ENCODE measurements at regions not wholly inside any gene's neighbourhood (a gene's known extent, or its start where the extent isn't known, plus 50 kb on each side); places are given as distances from the start of the nearest gene placed in this dataset.
A peak's percentile ranks its signal among the peaks of the same experiment; 100 is the strongest.

DNA sequence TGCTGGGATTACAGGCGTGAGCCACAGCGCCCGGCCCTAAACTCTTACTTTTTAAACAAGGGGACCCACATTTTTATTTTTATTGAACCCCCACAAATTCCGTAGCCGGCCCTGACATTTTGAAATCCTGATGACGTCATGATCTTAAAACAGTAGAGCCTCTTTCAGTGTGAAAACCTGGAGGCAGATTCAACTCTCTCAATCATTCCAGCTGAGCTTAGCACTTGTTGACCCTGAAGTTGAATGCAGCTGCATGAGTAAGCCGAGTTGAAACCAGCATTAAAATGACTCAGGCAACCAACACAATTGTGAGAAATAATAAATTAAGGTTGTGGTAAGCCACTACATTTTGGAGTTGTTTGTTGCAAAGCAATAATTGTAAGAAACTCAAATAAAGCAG is 93.9 kb upstream of the ADGRL4 start:
- Histone ChIP-seq H3K4me3 (no peak overlapping the region), H3K36me3 (ENCODE audit: insufficient read depth, low read length) (no peaks in the 10 kb centered on the region), H3K9ac (ENCODE audit: insufficient read length) (no peak overlapping the region), H3K9me3 (ENCODE audit: low read depth, low read length) (no peaks in the 10 kb centered on the region), H3K27ac (no peak overlapping the region)
- no peak for TF ChIP-seq EZH2 (IDR thresholded peaks at IDR 0.05)
- no peak for TF ChIP-seq FOXP2 (optimal IDR thresholded peaks at IDR 0.05; ENCODE audit: control extremely low read depth, extremely low read length, insufficient read depth)
- no peak for TF ChIP-seq POLR2AphosphoS5 (IDR thresholded peaks at IDR 0.05; ENCODE audit: borderline replicate concordance, low read depth, low read length)
- DNase-seq (ENCODE audit: low read depth, low spot score): no peak

- H3K9ac ChIP-seq (ENCODE audit: insufficient read length): no peak overlapping the region
- H3K36me3 ChIP-seq (ENCODE audit: insufficient read depth, low read length): no peaks in the 10 kb centered on the region
- no peak overlapping the region for H3K27ac ChIP-seq
- DNase-seq (ENCODE audit: low read depth, low spot score): no peak
- TF ChIP-seq POLR2AphosphoS5 (IDR thresholded peaks at IDR 0.05; ENCODE audit: borderline replicate concordance, low read depth, low read length): no peak
- no peak for TF ChIP-seq FOXP2 (optimal IDR thresholded peaks at IDR 0.05; ENCODE audit: control extremely low read depth, extremely low read length, insufficient read depth)
- TF ChIP-seq EZH2 (IDR thresholded peaks at IDR 0.05): no peak
- H3K9me3 ChIP-seq (ENCODE audit: low read depth, low read length): no peaks in the 10 kb centered on the region
- H3K4me3 ChIP-seq: no peak overlapping the region
Observed at GRCh38 chr1:79090985-79091384, 84.5 kb upstream of the ADGRL4 start.

GRCh38 chr1:79089946-79090345 is 83.4 kb upstream of the ADGRL4 start:
- Histone ChIP-seq H3K9me3 (ENCODE audit: low read depth, low read length) (no peaks in the 10 kb centered on the region), H3K36me3 (ENCODE audit: insufficient read depth, low read length) (no peaks in the 10 kb centered on the region), H3K9ac (ENCODE audit: insufficient read length) (no peak overlapping the region), H3K4me3 (no peak overlapping the region), H3K27ac (no peak overlapping the region)
- no peak for DNase-seq (ENCODE audit: low read depth, low spot score)
- TF ChIP-seq EZH2 (IDR thresholded peaks at IDR 0.05) (no peak), POLR2AphosphoS5 (IDR thresholded peaks at IDR 0.05; ENCODE audit: borderline replicate concordance, low read depth, low read length) (no peak), FOXP2 (optimal IDR thresholded peaks at IDR 0.05; ENCODE audit: control extremely low read depth, extremely low read length, insufficient read depth) (no peak)

- no peak for DNase-seq (ENCODE audit: low read depth, low spot score)
- peaks cover 6% of the 10 kb centered on the region; the same call in 1 of the 2 replicates for H3K9me3 ChIP-seq (ENCODE audit: low read depth, low read length)
- no peak overlapping the region for H3K9ac ChIP-seq (ENCODE audit: insufficient read length)
- no peak for TF ChIP-seq POLR2AphosphoS5 (IDR thresholded peaks at IDR 0.05; ENCODE audit: borderline replicate concordance, low read depth, low read length)
- TF ChIP-seq FOXP2 (optimal IDR thresholded peaks at IDR 0.05; ENCODE audit: control extremely low read depth, extremely low read length, insufficient read depth): no peak
- no peak for TF ChIP-seq EZH2 (IDR thresholded peaks at IDR 0.05)
- peaks cover 6% of the 10 kb centered on the region; the same call in 1 of the 2 replicates for H3K36me3 ChIP-seq (ENCODE audit: insufficient read depth, low read length)
- H3K4me3 ChIP-seq: no peak overlapping the region
- no peak overlapping the region for H3K27ac ChIP-seq
Observed at GRCh38 chr1:79082233-79082632, 75.7 kb upstream of the ADGRL4 start.

GRCh38 chr1:79079770-79080169 is 73.2 kb upstream of the ADGRL4 start:
- peak; percentile 97 for DNase-seq (ENCODE audit: low read depth, low spot score)
- Histone ChIP-seq H3K9me3 (ENCODE audit: low read depth, low read length) (peaks cover 6% of the 10 kb centered on the region; the same call in 1 of the 2 replicates), H3K4me3 (peak overlapping the region; percentile 23; the same call in 1 of the 2 replicates), H3K9ac (ENCODE audit: insufficient read length) (no peak overlapping the region), H3K36me3 (ENCODE audit: insufficient read depth, low read length) (peaks cover 6% of the 10 kb centered on the region; the same call in 1 of the 2 replicates), H3K27ac (peak overlapping the region; percentile 94)
- peak; percentile 87 for TF ChIP-seq FOXP2 (optimal IDR thresholded peaks at IDR 0.05; ENCODE audit: control extremely low read depth, extremely low read length, insufficient read depth)
- peak; percentile 54; the same call in 1 of the 2 replicates for TF ChIP-seq POLR2AphosphoS5 (IDR thresholded peaks at IDR 0.05; ENCODE audit: borderline replicate concordance, low read depth, low read length)
- no peak for TF ChIP-seq EZH2 (IDR thresholded peaks at IDR 0.05)

DNA sequence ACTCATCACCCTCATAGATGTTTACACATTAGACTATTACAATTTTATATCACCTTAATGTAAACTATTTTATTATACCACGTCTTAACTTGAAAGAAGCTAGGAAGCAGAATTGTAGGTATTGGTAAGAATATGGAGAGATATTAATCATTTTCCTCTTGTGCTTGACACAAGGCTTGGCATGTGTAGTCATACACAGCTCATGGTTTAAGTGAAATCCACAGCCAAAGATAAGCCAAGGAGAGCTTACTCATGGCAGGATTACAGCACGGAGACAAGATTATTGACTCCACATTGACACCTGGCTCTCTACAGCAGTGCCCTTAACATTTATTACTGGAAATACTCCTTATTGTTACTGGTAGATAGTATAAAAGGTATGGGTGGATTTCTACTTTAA is 68.4 kb upstream of the ADGRL4 start:
- DNase-seq (ENCODE audit: low read depth, low spot score): no peak
- Histone ChIP-seq H3K4me3 (no peak overlapping the region), H3K9ac (ENCODE audit: insufficient read length) (no peak overlapping the region), H3K9me3 (ENCODE audit: low read depth, low read length) (peaks cover 6% of the 10 kb centered on the region; the same call in 1 of the 2 replicates), H3K27ac (no peak overlapping the region), H3K36me3 (ENCODE audit: insufficient read depth, low read length) (peaks cover 6% of the 10 kb centered on the region; the same call in 1 of the 2 replicates)
- no peak for TF ChIP-seq EZH2 (IDR thresholded peaks at IDR 0.05)
- no peak for TF ChIP-seq POLR2AphosphoS5 (IDR thresholded peaks at IDR 0.05; ENCODE audit: borderline replicate concordance, low read depth, low read length)
- TF ChIP-seq FOXP2 (optimal IDR thresholded peaks at IDR 0.05; ENCODE audit: control extremely low read depth, extremely low read length, insufficient read depth): no peak

GRCh38 chr1:79069828-79070227 is 63.3 kb upstream of the ADGRL4 start:
- DNase-seq (ENCODE audit: low read depth, low spot score): no peak
- no peak overlapping the region for H3K4me3 ChIP-seq

GRCh38 chr1:79059341-79059740 is 52.8 kb upstream of the ADGRL4 start:
- no peak overlapping the region for H3K27ac ChIP-seq
- DNase-seq (ENCODE audit: low read depth, low spot score): no peak
- H3K4me3 ChIP-seq: no peak overlapping the region
- H3K9ac ChIP-seq (ENCODE audit: insufficient read length): no peak overlapping the region
- peaks cover 7% of the 10 kb centered on the region; the same call in 1 of the 2 replicates for H3K9me3 ChIP-seq (ENCODE audit: low read depth, low read length)
- no peaks in the 10 kb centered on the region for H3K36me3 ChIP-seq (ENCODE audit: insufficient read depth, low read length)
- TF ChIP-seq POLR2AphosphoS5 (IDR thresholded peaks at IDR 0.05; ENCODE audit: borderline replicate concordance, low read depth, low read length) (no peak), FOXP2 (optimal IDR thresholded peaks at IDR 0.05; ENCODE audit: control extremely low read depth, extremely low read length, insufficient read depth) (no peak), EZH2 (IDR thresholded peaks at IDR 0.05) (no peak)

More at GRCh38 chr1:79069828-79070227, 63.3 kb upstream of the ADGRL4 start:
- no peak for TF ChIP-seq EZH2 (IDR thresholded peaks at IDR 0.05)
- TF ChIP-seq POLR2AphosphoS5 (IDR thresholded peaks at IDR 0.05; ENCODE audit: borderline replicate concordance, low read depth, low read length): no peak
- no peak for TF ChIP-seq FOXP2 (optimal IDR thresholded peaks at IDR 0.05; ENCODE audit: control extremely low read depth, extremely low read length, insufficient read depth)
- H3K27ac ChIP-seq: no peak overlapping the region
- H3K9ac ChIP-seq (ENCODE audit: insufficient read length): no peak overlapping the region
- H3K36me3 ChIP-seq (ENCODE audit: insufficient read depth, low read length): no peaks in the 10 kb centered on the region
- H3K9me3 ChIP-seq (ENCODE audit: low read depth, low read length): no peaks in the 10 kb centered on the region

Data from SK-N-MC (cell line).